Smooth muscle cell (in vitro differentiated cells): ENCODE measurements at regions not wholly inside any gene's neighbourhood (a gene's known extent, or its start where the extent isn't known, plus 50 kb on each side); places are given as distances from the start of the nearest gene placed in this dataset.

Experiments used
- DNase-seq: peaks from one replicate; lab custom pipeline; 2025; ENCODE audit not compliant: unreplicated experiment; lab: John Stamatoyannopoulos, UW
- H2AFZ ChIP-seq: fragments of 200-600 bp; sonication (generic); 2 replicates; pipeline ENCODE4 v1.6.0; 2016; ENCODE audit warnings: antibody characterized with exemption, low read depth, mild to moderate bottlenecking
- H3F3A ChIP-seq: fragments of 200-600 bp; sonication (generic); 2 replicates; pipeline ENCODE4 v1.6.0; 2017; ENCODE audit warnings: antibody characterized with exemption, low read depth
- H3K27ac ChIP-seq: fragments of 200-600 bp; sonication (generic); 2 replicates; pipeline ENCODE4 v1.5.1; 2016; ENCODE audit warnings: low read depth, mild to moderate bottlenecking
- H3K27me3 ChIP-seq: fragments of 200-600 bp; sonication (generic); 2 replicates; pipeline ENCODE4 v1.6.1; 2016; ENCODE audit warnings: low read depth, mild to moderate bottlenecking
- H3K36me3 ChIP-seq: fragments of 200-600 bp; sonication (generic); 2 replicates; pipeline ENCODE4 v1.5.1; 2016; ENCODE audit warnings: low read depth
- H3K4me1 ChIP-seq: fragments of 200-600 bp; sonication (generic); 2 replicates; pipeline ENCODE4 v1.5.1; 2016; ENCODE audit warnings: low read depth
- H3K4me2 ChIP-seq: fragments of 200-600 bp; sonication (generic); 2 replicates; pipeline ENCODE4 v1.6.0; 2016; ENCODE audit warnings: mild to moderate bottlenecking
- H3K4me3 ChIP-seq: fragments of 200-600 bp; sonication (generic); 2 replicates; pipeline ENCODE4 v1.5.1; 2016; ENCODE audit warnings: mild to moderate bottlenecking
- H3K79me2 ChIP-seq: fragments of 200-600 bp; sonication (generic); 2 replicates; pipeline ENCODE4 v1.6.0; 2016; ENCODE audit warnings: low read depth, mild to moderate bottlenecking
- H3K9ac ChIP-seq: fragments of 200-600 bp; sonication (generic); 2 replicates; pipeline ENCODE4 v1.6.0; 2016; ENCODE audit warnings: low read depth
- H3K9me3 ChIP-seq: fragments of 200-600 bp; sonication (generic); replicated peaks from 2 replicates; pipeline ENCODE4 v1.5.1; 2016; ENCODE audit warnings: low read depth
- H4K20me1 ChIP-seq: fragments of 200-600 bp; sonication (generic); 2 replicates; pipeline ENCODE4 v1.6.0; 2016; ENCODE audit warnings: low read depth
- CTCF ChIP-seq: fragments of 200-600 bp; sonication (generic); IDR thresholded peaks from 2 replicates; pipeline ENCODE4 v1.5.1; 2017; ENCODE audit warnings: borderline replicate concordance, mild to moderate bottlenecking, antibody characterized with exemption; ENCODE audit not compliant: insufficient read depth, poor library complexity, severe bottlenecking
- WGBS: methylation state at CpG from one replicate; pipeline ENCODE4 v1.1.7; 2016; ENCODE audit warnings: low lambda C conversion rate; 5-methylcytosine and 5-hydroxymethylcytosine counted together

DNA sequence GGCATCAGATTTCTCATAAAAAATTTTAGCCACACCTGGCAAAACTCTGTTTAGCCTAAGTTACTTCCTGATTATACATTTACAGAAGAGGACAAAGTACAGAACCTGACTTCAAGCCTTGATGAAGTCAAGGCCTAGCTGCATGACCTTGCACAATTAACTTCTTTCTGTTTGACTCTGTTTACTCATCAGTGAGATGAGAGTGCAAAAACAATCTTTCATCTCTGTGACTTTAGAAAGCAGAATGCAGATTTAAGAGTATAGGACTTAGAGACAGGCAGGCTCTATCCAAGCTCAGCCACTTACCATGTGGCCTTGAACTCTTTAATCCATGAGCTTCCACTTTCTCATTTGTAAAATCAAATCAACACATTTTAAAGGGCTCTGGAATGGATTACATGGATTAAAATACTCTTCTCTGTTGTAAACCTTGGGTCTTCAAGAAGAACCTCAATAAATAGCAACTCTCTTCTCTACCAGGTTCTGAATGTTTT is 1178.9 kb downstream of the FLRT2 start:
- Histone ChIP-seq H3K9me3 (no peaks in the 10 kb centered on the region), H3K27me3 (no peaks in the 10 kb centered on the region), H3K4me2 (no peak overlapping the region), H3K79me2 (no peaks in the 10 kb centered on the region), H3K4me1 (no peaks in the 10 kb centered on the region), H3K27ac (no peak overlapping the region), H3K4me3 (no peak overlapping the region), H3K9ac (no peak overlapping the region), H3F3A (no peaks in the 10 kb centered on the region), H3K36me3 (no peaks in the 10 kb centered on the region), H2AFZ (peak overlapping the region; percentile 50), H4K20me1 (no peaks in the 10 kb centered on the region)
- DNase-seq, result no peak
- TF ChIP-seq CTCF, result no peak

DNA sequence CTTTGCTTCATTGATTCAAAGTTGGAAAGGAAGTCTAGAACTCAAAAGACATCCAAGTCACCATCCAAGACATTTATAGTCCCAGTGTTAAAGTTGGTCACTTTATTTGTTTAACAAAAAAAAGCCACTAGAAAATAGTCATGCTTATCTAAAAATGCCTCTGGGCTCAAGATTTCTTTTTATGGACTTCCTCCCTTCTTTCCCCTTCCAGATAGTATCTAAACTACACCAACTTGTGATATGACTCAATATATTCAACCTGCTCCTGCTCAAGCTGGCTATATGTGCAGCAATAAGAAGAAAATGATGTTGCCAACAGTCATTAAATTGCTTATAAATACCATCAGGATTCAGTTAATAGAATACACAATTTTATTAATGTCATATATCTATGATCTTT is 1177.1 kb downstream of the FLRT2 start:
- no peaks in the 10 kb centered on the region for H4K20me1 ChIP-seq
- DNase-seq, result no peak
- H3K4me2 ChIP-seq, result no peak overlapping the region
- H3K27ac ChIP-seq, result no peak overlapping the region
- H3K27me3 ChIP-seq, result no peaks in the 10 kb centered on the region
- no peak overlapping the region for H3K4me3 ChIP-seq
- H3K4me1 ChIP-seq, result no peaks in the 10 kb centered on the region
- H3F3A ChIP-seq, result no peaks in the 10 kb centered on the region
- no peak overlapping the region for H3K9ac ChIP-seq
- no peaks in the 10 kb centered on the region for H3K9me3 ChIP-seq
- H3K36me3 ChIP-seq, result no peaks in the 10 kb centered on the region
- no peak for TF ChIP-seq CTCF
- no peak overlapping the region for H2AFZ ChIP-seq
- H3K79me2 ChIP-seq, result no peaks in the 10 kb centered on the region

DNA sequence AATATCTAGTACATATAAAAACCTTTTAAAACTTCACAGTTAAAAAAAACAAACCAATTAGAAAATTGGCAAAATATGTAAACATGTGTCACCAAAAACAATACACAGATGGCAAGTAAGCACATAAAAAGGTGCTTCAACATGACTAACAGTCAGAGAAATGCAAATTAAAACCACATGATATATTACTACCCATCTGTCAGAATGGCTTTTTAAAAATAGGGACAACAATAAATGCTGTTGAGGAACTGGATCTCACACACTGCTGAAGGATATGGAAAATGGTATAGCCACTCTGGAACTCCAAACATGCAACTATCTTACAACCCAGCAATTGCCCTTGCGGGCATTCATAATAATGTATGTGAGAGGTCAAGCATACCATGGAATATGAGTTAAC is 1153.6 kb downstream of the FLRT2 start:
- no peak for DNase-seq
- Histone ChIP-seq H3K4me2 (no peak overlapping the region), H3K79me2 (no peaks in the 10 kb centered on the region), H3K27me3 (no peaks in the 10 kb centered on the region), H3K27ac (no peak overlapping the region), H3F3A (no peaks in the 10 kb centered on the region), H4K20me1 (no peaks in the 10 kb centered on the region), H2AFZ (no peak overlapping the region), H3K9ac (no peak overlapping the region), H3K4me1 (no peaks in the 10 kb centered on the region), H3K36me3 (no peaks in the 10 kb centered on the region), H3K4me3 (no peak overlapping the region), H3K9me3 (no peaks in the 10 kb centered on the region)
- no peak for TF ChIP-seq CTCF
- WGBS, result 97% methylated on average over 1 of the region's 1 CpG

DNA sequence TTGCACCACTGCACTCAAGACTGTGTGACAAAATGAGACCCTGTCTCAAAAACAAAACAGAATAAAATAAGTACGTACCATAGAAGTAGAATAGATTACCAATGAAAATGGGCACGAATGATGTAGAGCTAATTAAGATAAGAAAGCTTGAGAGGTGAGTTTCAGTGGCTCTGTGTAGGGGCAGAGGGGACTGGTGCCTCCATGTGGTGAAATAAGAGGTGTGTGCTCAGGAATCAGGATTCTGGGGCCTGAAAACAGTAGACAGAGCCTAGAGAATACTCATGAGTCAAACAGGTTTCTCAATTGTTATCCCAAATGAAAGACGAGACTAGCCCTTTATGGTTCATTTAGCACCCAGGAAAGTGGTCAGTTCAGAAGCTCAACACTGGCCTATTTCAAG is 1145.1 kb downstream of the FLRT2 start:
- H3K9ac ChIP-seq, result no peak overlapping the region
- no peak overlapping the region for H2AFZ ChIP-seq
- 76% methylated on average over 3 of the region's 3 CpGs for WGBS
- H3K4me2 ChIP-seq, result no peak overlapping the region
- no peak for DNase-seq
- no peaks in the 10 kb centered on the region for H3K36me3 ChIP-seq
- no peaks in the 10 kb centered on the region for H3K4me1 ChIP-seq
- H3K27me3 ChIP-seq, result no peaks in the 10 kb centered on the region
- no peaks in the 10 kb centered on the region for H3K9me3 ChIP-seq
- no peaks in the 10 kb centered on the region for H4K20me1 ChIP-seq
- no peaks in the 10 kb centered on the region for H3K79me2 ChIP-seq
- no peak for TF ChIP-seq CTCF
- H3F3A ChIP-seq, result no peaks in the 10 kb centered on the region
- no peak overlapping the region for H3K27ac ChIP-seq
- H3K4me3 ChIP-seq, result no peak overlapping the region
